H1 (cell line): ENCODE measurements at regions not wholly inside any gene's neighbourhood (a gene's known extent, or its start where the extent isn't known, plus 50 kb on each side); places are given as distances from the start of the nearest gene placed in this dataset.

Source experiments
- CTCF ChIA-PET: fragments of 300-600 bp; sonication (Branson Sonifier 250); formaldehyde crosslinking; loops from one replicate; lab custom pipeline; 2021; ENCODE audit not compliant: partially characterized antibody; lab: Charles Lee
- POLR2A ChIA-PET: fragments of 300-600 bp; sonication (Branson Sonifier 250); formaldehyde crosslinking; loops from one replicate; lab custom pipeline; 2021; ENCODE audit warnings: inconsistent platforms; ENCODE audit not compliant: partially characterized antibody; lab: Charles Lee
- DNase-seq, 2 experiments: peaks; one replicate each; pipeline versions ENCODE4 v3.0.0 to v3.0.0-alpha.2; 2010 to 2022; ENCODE audit warnings: low spot score in 2 of 2, low read depth in 1 of 2, mixed read lengths in 1 of 2
- FAIRE-seq: peaks from 2 replicates; lab custom pipeline; 2011; peaks lifted over from hg19 to GRCh38; lab: Jason Lieb, UNC
- H2AFZ ChIP-seq: 2 replicates; pipeline ENCODE4 v1.8.1; 2012; ENCODE audit warnings: low read length, inconsistent platforms
- H2AK5ac ChIP-seq: 2 replicates; pipeline ENCODE4 v1.6.1; 2013; ENCODE audit warnings: low read depth, low read length
- H2BK120ac ChIP-seq: replicated peaks from 2 replicates; pipeline ENCODE3; 2013; ENCODE audit warnings: low read depth, low read length, inconsistent platforms
- H2BK12ac ChIP-seq: 2 replicates; pipeline ENCODE4 v1.6.1; 2013; ENCODE audit warnings: low read depth, low read length
- H2BK15ac ChIP-seq: 2 replicates; pipeline ENCODE4 v1.6.1; 2013; ENCODE audit warnings: low read length
- H2BK20ac ChIP-seq: 2 replicates; pipeline ENCODE4 v1.6.1; 2013; ENCODE audit warnings: low read length
- H2BK5ac ChIP-seq: 2 replicates; pipeline ENCODE4 v1.6.1; 2013; ENCODE audit warnings: low read depth, low read length
- H3K14ac ChIP-seq: 2 replicates; pipeline ENCODE4 v1.6.1; 2013; ENCODE audit warnings: inconsistent platforms; ENCODE audit not compliant: insufficient read length
- H3K18ac ChIP-seq: 2 replicates; pipeline ENCODE4 v1.6.1; 2013; ENCODE audit warnings: low read length; ENCODE audit errors: extremely low read depth
- H3K23ac ChIP-seq: 2 replicates; pipeline ENCODE4 v1.6.1; 2013; ENCODE audit warnings: inconsistent platforms; ENCODE audit not compliant: insufficient read length
- H3K23me2 ChIP-seq: 2 replicates; pipeline ENCODE4 v1.6.1; 2013; ENCODE audit warnings: low read depth, low read length
- H3K27ac ChIP-seq: 2 replicates; pipeline ENCODE4 v1.6.1; 2011; ENCODE audit warnings: low read depth, low read length, inconsistent platforms
- H3K27me3 ChIP-seq, 4 experiments: replicated peaks in 1 of 4; 1 replicate in 1 of 4; 2 replicates in 3 of 4; pipeline versions ENCODE4 v1.6.1 to v1.8.1; 2011 to 2013; ENCODE audit warnings: low read length in 3 of 4, mild to moderate bottlenecking in 3 of 4, inconsistent platforms in 2 of 4, mixed read lengths in 2 of 4, moderate library complexity in 1 of 4; ENCODE audit not compliant: control insufficient read depth in 3 of 4, insufficient read depth in 3 of 4; ENCODE audit errors: extremely low read depth in 1 of 4
- H3K36me3 ChIP-seq, 4 experiments: 2 replicates each; pipeline versions ENCODE4 v1.6.1 to v1.8.1; 2011 to 2013; ENCODE audit warnings: mild to moderate bottlenecking in 4 of 4, low read length in 3 of 4, moderate library complexity in 2 of 4, control low read depth in 1 of 4, inconsistent platforms in 1 of 4; ENCODE audit not compliant: insufficient read depth in 4 of 4, control insufficient read depth in 2 of 4
- H3K4ac ChIP-seq: replicated peaks from 2 replicates; pipeline ENCODE3; 2013; ENCODE audit warnings: low read length, low read depth, mixed read lengths, inconsistent platforms; ENCODE audit not compliant: insufficient read length
- H3K4me1 ChIP-seq, 4 experiments: replicated peaks in 1 of 4; 1 replicate in 1 of 4; 2 replicates in 3 of 4; pipeline versions ENCODE4 v1.6.1 to v1.8.1; 2011 to 2013; ENCODE audit warnings: low read length in 3 of 4, inconsistent platforms in 2 of 4, mixed read lengths in 1 of 4; ENCODE audit not compliant: insufficient read depth in 4 of 4, control insufficient read depth in 3 of 4
- H3K4me2 ChIP-seq, 2 experiments: 2 replicates each; pipeline versions ENCODE4 v1.6.1 to v1.8.1; 2011 to 2013; ENCODE audit warnings: low read depth in 2 of 2, low read length in 2 of 2, control low read depth in 1 of 2, inconsistent platforms in 1 of 2, mild to moderate bottlenecking in 1 of 2; ENCODE audit not compliant: insufficient read depth in 1 of 2
- H3K4me3 ChIP-seq, 4 experiments: fragments of 200-600, 300-600 bp in 1 of 4; sonication (generic), shearing (Covaris generic), sonication (Bioruptor Twin) in 1 of 4; 2 replicates each; pipeline versions ENCODE4 v1.5.1 to v1.8.1; 2011 to 2016; ENCODE audit warnings: low read length in 4 of 4, low read depth in 3 of 4, control low read depth in 2 of 4, inconsistent platforms in 2 of 4, mild to moderate bottlenecking in 2 of 4, mixed read lengths in 1 of 4, moderate library complexity in 1 of 4; ENCODE audit not compliant: insufficient read depth in 2 of 4; ENCODE audit errors: extremely low read depth in 1 of 4
- H3K56ac ChIP-seq: replicated peaks from 2 replicates; pipeline ENCODE3; 2013; ENCODE audit warnings: low read depth, mild to moderate bottlenecking, mixed read lengths, low read length, inconsistent platforms; ENCODE audit not compliant: insufficient read length
- H3K79me1 ChIP-seq: 2 replicates; pipeline ENCODE4 v1.6.1; 2013; ENCODE audit warnings: low read depth, low read length, control low read depth
- H3K79me2 ChIP-seq, 2 experiments: 2 replicates each; pipeline versions ENCODE4 v1.6.1 to v1.8.1; 2012 to 2013; ENCODE audit warnings: low read length in 2 of 2, mild to moderate bottlenecking in 2 of 2, inconsistent platforms in 1 of 2; ENCODE audit not compliant: insufficient read depth in 2 of 2, control insufficient read depth in 1 of 2
- H3K9ac ChIP-seq, 4 experiments: replicated peaks in 1 of 4; 1 replicate in 1 of 4; 2 replicates in 3 of 4; pipeline versions ENCODE4 v1.6.1 to v1.8.1; 2011 to 2013; ENCODE audit warnings: low read depth in 3 of 4, low read length in 3 of 4, control low read depth in 2 of 4, mild to moderate bottlenecking in 2 of 4, moderate library complexity in 2 of 4, inconsistent platforms in 1 of 4; ENCODE audit errors: extremely low read depth in 1 of 4
- H3K9me3 ChIP-seq, 2 experiments: 2 replicates each; pipeline versions ENCODE4 v1.6.1 to v1.8.1; 2012 to 2013; ENCODE audit warnings: mild to moderate bottlenecking in 2 of 2, moderate library complexity in 2 of 2, control low read depth in 1 of 2, inconsistent platforms in 1 of 2, low read depth in 1 of 2, low read length in 1 of 2, mixed read lengths in 1 of 2; ENCODE audit not compliant: insufficient read depth in 2 of 2
- H4K20me1 ChIP-seq, 2 experiments: replicated peaks in 1 of 2; 2 replicates each; pipeline versions ENCODE3 to v1.8.1; 2011 to 2013; ENCODE audit warnings: inconsistent platforms in 2 of 2, low read length in 2 of 2, mild to moderate bottlenecking in 1 of 2; ENCODE audit not compliant: insufficient read depth in 2 of 2, control insufficient read depth in 1 of 2
- H4K5ac ChIP-seq: 2 replicates; pipeline ENCODE4 v1.6.1; 2013; ENCODE audit warnings: low read length, low read depth, mixed read lengths, inconsistent platforms; ENCODE audit not compliant: insufficient read length
- H4K8ac ChIP-seq: 2 replicates; pipeline ENCODE4 v1.8.0; 2013; ENCODE audit warnings: mild to moderate bottlenecking, moderate library complexity, low read length, inconsistent platforms; ENCODE audit not compliant: insufficient read depth; ENCODE audit errors: extremely low read depth
- H4K91ac ChIP-seq: replicated peaks from 2 replicates; pipeline ENCODE3; 2013; ENCODE audit warnings: low read length, mixed read lengths, inconsistent platforms; ENCODE audit not compliant: insufficient read length
- ASH2L ChIP-seq: fragments of 200-600, 300-600 bp; sonication (generic); IDR thresholded peaks from one replicate; pipeline ENCODE4 v1.7.1; 2017; ENCODE audit warnings: low read length
- BCL11A ChIP-seq, 2 experiments: IDR thresholded peaks; one replicate each; pipeline ENCODE4 v1.6.1; 2011; ENCODE audit warnings: low read depth in 2 of 2, low read length in 2 of 2, mild to moderate bottlenecking in 2 of 2
- PHF8 ChIP-seq: fragments of 200-600 bp; sonication (generic); conservative IDR thresholded peaks from 2 replicates; pipeline ENCODE4 v1.7.1; 2012; ENCODE audit warnings: low read depth, mild to moderate bottlenecking, inconsistent platforms, low read length, moderate library complexity
- SAP30 ChIP-seq: fragments of 300-600 bp; sonication (generic); IDR thresholded peaks from 2 replicates; pipeline ENCODE4 v1.7.1; 2012; ENCODE audit warnings: low read length, moderate library complexity, mild to moderate bottlenecking, inconsistent platforms; ENCODE audit not compliant: insufficient read depth, insufficient replicate concordance
- TCF12 ChIP-seq: IDR thresholded peaks from 2 replicates; pipeline ENCODE4 v1.6.1; 2011; ENCODE audit warnings: low read depth, mild to moderate bottlenecking, low read length
- whole genome bisulfite sequencing, 2 experiments: shearing (Covaris generic) in 1 of 2; methylation state at CpG; one replicate each; pipeline versions ENCODE4 v1.1.6 to v1.1.7; 2013 to 2015; ENCODE audit warnings: low lambda C conversion rate in 2 of 2, mixed read lengths in 2 of 2, inconsistent platforms in 1 of 2, low coverage in 1 of 2, missing lambda C conversion rate in 1 of 2; ENCODE audit not compliant: insufficient replicate concordance in 2 of 2, insufficient coverage in 1 of 2, insufficient read length in 1 of 2; ENCODE audit errors: extremely low coverage in 1 of 2, missing lambda C conversion rate in 1 of 2; 5-methylcytosine and 5-hydroxymethylcytosine counted together
- TF ChIP-seq, protein P1 (sequence below): IDR thresholded peaks from 2 replicates; pipeline ENCODE4 v1.6.1; 2012; ENCODE audit warnings: low read length, inconsistent platforms

- no peaks in the 10 kb centered on the region for H3K9me3 ChIP-seq
- peaks cover 0 to 5% (median 3%) of the 10 kb centered on the region in 4 experiments; a peak in 3 of 7 replicates for H3K27me3 ChIP-seq
- no peak overlapping the region for H4K8ac ChIP-seq
- H3K23ac ChIP-seq = no peak overlapping the region
- H4K20me1 ChIP-seq = no peaks in the 10 kb centered on the region
- no peak overlapping the region for H3K14ac ChIP-seq
- no peak overlapping the region for H3K9ac ChIP-seq
- no peak overlapping the region for H3K4me2 ChIP-seq
- no peak overlapping the region for H2BK5ac ChIP-seq
- no peak overlapping the region for H2BK15ac ChIP-seq
- no peak overlapping the region for H2AK5ac ChIP-seq
- POLR2A ChIA-PET = no interaction called here
- WGBS, 2 experiments = 87% methylated on average over 3 of the region's 3 CpGs; no CpG with 5 or more reads in 1 of the 2 experiments
- no peaks in the 10 kb centered on the region for H3K79me1 ChIP-seq
- no peaks in the 10 kb centered on the region for H3K79me2 ChIP-seq
- no peak overlapping the region for H3K56ac ChIP-seq
- no peak for DNase-seq
- H2BK120ac ChIP-seq = no peak overlapping the region
- no peak for FAIRE-seq
- H2BK12ac ChIP-seq = no peak overlapping the region
- no peak overlapping the region for H3K27ac ChIP-seq
- H4K91ac ChIP-seq = no peak overlapping the region
- no peak overlapping the region for H2AFZ ChIP-seq
- no peak overlapping the region for H3K4me3 ChIP-seq
- peaks cover 0 to 4% (median 2%) of the 10 kb centered on the region in 4 experiments; a peak in 3 of 7 replicates for H3K4me1 ChIP-seq
- H2BK20ac ChIP-seq = no peak overlapping the region
- no peak overlapping the region for H4K5ac ChIP-seq
- CTCF ChIA-PET = interaction anchor here (0.6 to 1.4 kb wide), 3 partner anchors 18 to 664 kb away, joined by 4 to 5 read pairs (median 4); no protein-coding TSS in a partner anchor
- H3K36me3 ChIP-seq = no peaks in the 10 kb centered on the region
- no peak overlapping the region for H3K4ac ChIP-seq
- H3K18ac ChIP-seq = no peak overlapping the region
- 0 out of 2 replicates have a peak, but pooled peaks cover 2% of the 10 kb centered on the region for H3K23me2 ChIP-seq
- TF ChIP-seq ASH2L (no peak), BCL11A (IDR thresholded peaks at IDR 0.05; ENCODE audit: low read depth in 2 of 2, low read length in 2 of 2) (no peak), PHF8 (no peak), TCF12 (no peak), SAP30 (no peak)
- TF ChIP-seq, protein P1, sequence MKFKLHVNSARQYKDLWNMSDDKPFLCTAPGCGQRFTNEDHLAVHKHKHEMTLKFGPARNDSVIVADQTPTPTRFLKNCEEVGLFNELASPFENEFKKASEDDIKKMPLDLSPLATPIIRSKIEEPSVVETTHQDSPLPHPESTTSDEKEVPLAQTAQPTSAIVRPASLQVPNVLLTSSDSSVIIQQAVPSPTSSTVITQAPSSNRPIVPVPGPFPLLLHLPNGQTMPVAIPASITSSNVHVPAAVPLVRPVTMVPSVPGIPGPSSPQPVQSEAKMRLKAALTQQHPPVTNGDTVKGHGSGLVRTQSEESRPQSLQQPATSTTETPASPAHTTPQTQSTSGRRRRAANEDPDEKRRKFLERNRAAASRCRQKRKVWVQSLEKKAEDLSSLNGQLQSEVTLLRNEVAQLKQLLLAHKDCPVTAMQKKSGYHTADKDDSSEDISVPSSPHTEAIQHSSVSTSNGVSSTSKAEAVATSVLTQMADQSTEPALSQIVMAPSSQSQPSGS = no peak
These were observed 215.6 kb downstream of the MTX2 start for GRCh38 chr2:176484838-176485237.
